ENCODE measurements at regions not wholly inside any gene's neighbourhood (a gene's known extent, or its start where the extent isn't known, plus 50 kb on each side); places are given as distances from the start of the nearest gene placed in this dataset.

DNA sequence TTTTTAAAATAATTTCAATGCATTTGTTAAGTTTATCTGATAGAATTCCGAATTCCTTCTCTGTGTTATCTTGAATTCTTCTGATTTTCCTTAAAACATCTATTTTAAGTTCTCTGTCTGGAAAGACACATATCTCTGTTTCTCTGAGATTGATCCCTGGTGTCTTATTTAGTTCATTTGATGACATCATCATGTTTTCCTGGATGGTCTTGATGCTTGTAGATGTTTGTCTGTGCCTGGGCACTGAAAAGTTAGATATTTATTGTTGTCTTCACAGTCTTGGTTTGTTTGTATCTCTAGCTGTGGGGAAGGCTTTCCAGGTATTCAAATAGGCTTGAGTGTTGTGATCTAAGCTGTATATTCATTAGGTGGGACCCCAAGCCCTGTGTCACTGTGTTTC lies 1028.8 kb downstream of the GLUD2 start:
- no peaks in the 10 kb centered on the region for H3K9me3 Mint-ChIP-seq (ENCODE audit: unreplicated experiment)
- H3K36me3 ChIP-seq (ENCODE audit: control insufficient read depth, insufficient read depth, low read length), result no peaks in the 10 kb centered on the region
- H3K27ac Mint-ChIP-seq (ENCODE audit: unreplicated experiment), result no peak overlapping the region
- no peaks in the 10 kb centered on the region for H3K9me3 ChIP-seq
- no peak for DNase-seq
- POLR2A ChIA-PET, result no interaction called here
- TF ChIP-seq, protein P1, sequence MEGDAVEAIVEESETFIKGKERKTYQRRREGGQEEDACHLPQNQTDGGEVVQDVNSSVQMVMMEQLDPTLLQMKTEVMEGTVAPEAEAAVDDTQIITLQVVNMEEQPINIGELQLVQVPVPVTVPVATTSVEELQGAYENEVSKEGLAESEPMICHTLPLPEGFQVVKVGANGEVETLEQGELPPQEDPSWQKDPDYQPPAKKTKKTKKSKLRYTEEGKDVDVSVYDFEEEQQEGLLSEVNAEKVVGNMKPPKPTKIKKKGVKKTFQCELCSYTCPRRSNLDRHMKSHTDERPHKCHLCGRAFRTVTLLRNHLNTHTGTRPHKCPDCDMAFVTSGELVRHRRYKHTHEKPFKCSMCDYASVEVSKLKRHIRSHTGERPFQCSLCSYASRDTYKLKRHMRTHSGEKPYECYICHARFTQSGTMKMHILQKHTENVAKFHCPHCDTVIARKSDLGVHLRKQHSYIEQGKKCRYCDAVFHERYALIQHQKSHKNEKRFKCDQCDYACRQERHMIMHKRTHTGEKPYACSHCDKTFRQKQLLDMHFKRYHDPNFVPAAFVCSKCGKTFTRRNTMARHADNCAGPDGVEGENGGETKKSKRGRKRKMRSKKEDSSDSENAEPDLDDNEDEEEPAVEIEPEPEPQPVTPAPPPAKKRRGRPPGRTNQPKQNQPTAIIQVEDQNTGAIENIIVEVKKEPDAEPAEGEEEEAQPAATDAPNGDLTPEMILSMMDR (IDR thresholded peaks at IDR 0.05; ENCODE audit: insufficient read depth in 1 of 2, low read depth in 1 of 2, low read length in 1 of 2, severe bottlenecking in 1 of 2, unreplicated experiment in 1 of 2), result no peak
- H3K4me1 ChIP-seq, result no peaks in the 10 kb centered on the region
- BruUV-seq (replicated peaks), result no TSS peak
- intact Hi-C loops (cut with micrococcal nuclease; ENCODE audit: unreplicated experiment), result no loop called here
- CTCF ChIA-PET, result no interaction called here
- no peaks in the 10 kb centered on the region for H3K27me3 ChIP-seq (replicated peaks; ENCODE audit: control insufficient read depth, insufficient read depth, low read length)
- H3K36me3 Mint-ChIP-seq (ENCODE audit: insufficient read depth, unreplicated experiment), result no peaks in the 10 kb centered on the region
- H3K4me1 Mint-ChIP-seq (ENCODE audit: low read depth, unreplicated experiment), result no peaks in the 10 kb centered on the region
- no peak overlapping the region for H3K4me3 Mint-ChIP-seq (ENCODE audit: unreplicated experiment)
- H3K4me3 ChIP-seq (ENCODE audit: low read depth, low read length), result no peak overlapping the region
- peaks cover 5% of the 10 kb centered on the region for H3K27me3 Mint-ChIP-seq (ENCODE audit: insufficient read depth, unreplicated experiment)

DNA sequence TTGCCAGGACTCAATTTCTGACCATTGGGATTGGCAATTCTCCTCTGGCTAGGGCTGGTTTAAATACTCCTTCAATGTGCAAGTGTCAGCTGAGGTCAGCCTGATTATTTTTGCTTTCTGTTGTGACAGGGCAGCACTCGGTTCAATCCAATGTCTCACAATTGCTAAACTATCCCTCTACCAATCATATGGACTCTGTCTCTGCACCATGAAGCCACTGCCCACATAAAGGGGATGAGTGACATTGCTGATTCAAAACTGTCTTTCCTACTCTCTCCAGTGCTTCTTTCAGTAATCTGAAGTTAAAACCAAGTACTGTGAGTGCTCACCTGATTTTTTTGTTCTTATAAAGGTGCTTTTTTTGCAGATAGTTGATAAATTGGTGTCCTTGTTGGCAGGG lies 1030.7 kb downstream of the GLUD2 start:
- CTCF ChIA-PET, result no interaction called here
- no peaks in the 10 kb centered on the region for H3K36me3 Mint-ChIP-seq (ENCODE audit: insufficient read depth, unreplicated experiment)

GRCh38 chrX:122087341-122087740 lies 1039.9 kb downstream of the GLUD2 start:
- H3K27ac Mint-ChIP-seq (ENCODE audit: unreplicated experiment), result no peak overlapping the region
- Histone ChIP-seq H3K9me3 (no peaks in the 10 kb centered on the region), H3K27me3 (replicated peaks; ENCODE audit: control insufficient read depth, insufficient read depth, low read length) (no peaks in the 10 kb centered on the region), H3K4me3 (ENCODE audit: low read depth, low read length) (no peak overlapping the region), H3K36me3 (ENCODE audit: control insufficient read depth, insufficient read depth, low read length) (no peaks in the 10 kb centered on the region), H3K4me1 (no peaks in the 10 kb centered on the region)
- H3K4me3 Mint-ChIP-seq (ENCODE audit: unreplicated experiment), result no peak overlapping the region
- ChIA-PET CTCF (no interaction called here), POLR2A (no interaction called here)
- TF ChIP-seq, protein P1 (IDR thresholded peaks at IDR 0.05; ENCODE audit: insufficient read depth in 1 of 2, low read depth in 1 of 2, low read length in 1 of 2, severe bottlenecking in 1 of 2, unreplicated experiment in 1 of 2), result no peak
- DNase-seq, result no peak
- no peaks in the 10 kb centered on the region for H3K36me3 Mint-ChIP-seq (ENCODE audit: insufficient read depth, unreplicated experiment)
- H3K4me1 Mint-ChIP-seq (ENCODE audit: low read depth, unreplicated experiment), result no peaks in the 10 kb centered on the region
- BruUV-seq (replicated peaks), result no TSS peak
- H3K9me3 Mint-ChIP-seq (ENCODE audit: unreplicated experiment), result no peaks in the 10 kb centered on the region
- no peaks in the 10 kb centered on the region for H3K27me3 Mint-ChIP-seq (ENCODE audit: insufficient read depth, unreplicated experiment)
- intact Hi-C loops (cut with micrococcal nuclease; ENCODE audit: unreplicated experiment), result no loop called here

More for the DNA sequence above, 1030.7 kb downstream of the GLUD2 start:
- POLR2A ChIA-PET, result no interaction called here
- TF ChIP-seq, protein P1 (IDR thresholded peaks at IDR 0.05; ENCODE audit: insufficient read depth in 1 of 2, low read depth in 1 of 2, low read length in 1 of 2, severe bottlenecking in 1 of 2, unreplicated experiment in 1 of 2), result no peak
- intact Hi-C loops (cut with micrococcal nuclease; ENCODE audit: unreplicated experiment), result no loop called here
- no peak for DNase-seq
- Mint-ChIP-seq H3K27me3 (ENCODE audit: insufficient read depth, unreplicated experiment) (peaks cover 5% of the 10 kb centered on the region), H3K27ac (ENCODE audit: unreplicated experiment) (no peak overlapping the region), H3K4me1 (ENCODE audit: low read depth, unreplicated experiment) (no peaks in the 10 kb centered on the region), H3K4me3 (ENCODE audit: unreplicated experiment) (no peak overlapping the region), H3K9me3 (ENCODE audit: unreplicated experiment) (no peaks in the 10 kb centered on the region)
- H3K27me3 ChIP-seq (replicated peaks; ENCODE audit: control insufficient read depth, insufficient read depth, low read length), result no peaks in the 10 kb centered on the region
- H3K4me3 ChIP-seq (ENCODE audit: low read depth, low read length), result no peak overlapping the region
- no peaks in the 10 kb centered on the region for H3K4me1 ChIP-seq
- no peaks in the 10 kb centered on the region for H3K36me3 ChIP-seq (ENCODE audit: control insufficient read depth, insufficient read depth, low read length)
- BruUV-seq (replicated peaks), result no TSS peak
- H3K9me3 ChIP-seq, result no peaks in the 10 kb centered on the region

Data from Caco-2 (cell line).